SK-N-SH (cell line): ENCODE measurements at regions not wholly inside any gene's neighbourhood (a gene's known extent, or its start where the extent isn't known, plus 50 kb on each side); places are given as distances from the start of the nearest gene placed in this dataset.

Experiments used
- CTCF ChIA-PET: fragments of 300-600, 350-600 bp; formaldehyde crosslinking; extraction: SDS; loops from one replicate; lab custom pipeline; 2021; lab: Yijun Ruan, JAX
- POLR2A ChIA-PET: fragments of 350-600 bp; sonication (Branson Sonifier 250); formaldehyde crosslinking; extraction: SDS; loops from one replicate; lab custom pipeline; 2020; ENCODE audit warnings: antibody characterized with exemption, inconsistent platforms; lab: Yijun Ruan, JAX
- DNase-seq: peaks from one replicate; pipeline ENCODE4 v3.0.0; 2012
- H2AFZ ChIP-seq: fragments of 200-600 bp; sonication (generic); 2 replicates; pipeline ENCODE4 v1.8.1; 2016; ENCODE audit warnings: antibody characterized with exemption, mild to moderate bottlenecking, low read depth
- H3F3A ChIP-seq: fragments of 200-600 bp; sonication (generic); replicated peaks from 2 replicates; pipeline ENCODE3; 2016; ENCODE audit warnings: antibody characterized with exemption, mild to moderate bottlenecking; ENCODE audit not compliant: insufficient read depth
- H3K27ac ChIP-seq, 2 experiments: fragments of 200-500 bp in 1 of 2; fragments of 200-600 bp in 1 of 2; sonication (Bioruptor generic) in 1 of 2; sonication (generic), shearing (Covaris generic) in 1 of 2; 2 replicates each; pipeline versions ENCODE4 v1.5.1 to v1.6.1; 2014 to 2016; ENCODE audit warnings: low read depth in 2 of 2, inconsistent platforms in 1 of 2, low read length in 1 of 2, mild to moderate bottlenecking in 1 of 2, mixed read lengths in 1 of 2
- H3K27me3 ChIP-seq: fragments of 200-600 bp; sonication (generic), shearing (Covaris generic); 2 replicates; pipeline ENCODE4 v1.6.1; 2016; ENCODE audit warnings: mixed run types; ENCODE audit not compliant: insufficient read depth
- H3K36me3 ChIP-seq, 2 experiments: fragments of 200-500 bp in 1 of 2; fragments of 200-600 bp in 1 of 2; sonication (Bioruptor generic) in 1 of 2; sonication (generic) in 1 of 2; replicated peaks in 1 of 2; 2 replicates each; pipeline versions ENCODE3 to v1.5.1; 2014 to 2016; ENCODE audit warnings: low read length in 1 of 2, mild to moderate bottlenecking in 1 of 2; ENCODE audit not compliant: insufficient read depth in 2 of 2, control insufficient read depth in 1 of 2
- H3K4me1 ChIP-seq, 2 experiments: fragments of 200-500 bp in 1 of 2; fragments of 200-600 bp in 1 of 2; sonication (Bioruptor generic) in 1 of 2; sonication (generic), shearing (Covaris generic) in 1 of 2; 2 replicates each; pipeline versions ENCODE4 v1.5.1 to v1.6.1; 2014 to 2016; ENCODE audit warnings: low read depth in 1 of 2, low read length in 1 of 2, mixed run types in 1 of 2; ENCODE audit not compliant: insufficient read depth in 2 of 2, control insufficient read depth in 1 of 2
- H3K4me2 ChIP-seq: fragments of 200-600 bp; sonication (generic), shearing (Covaris generic); 2 replicates; pipeline ENCODE4 v1.6.1; 2017; ENCODE audit warnings: mixed run types
- H3K4me3 ChIP-seq, 2 experiments: fragments of 200-500 bp in 1 of 2; fragments of 200-600 bp in 1 of 2; sonication (Bioruptor generic) in 1 of 2; sonication (generic), shearing (Covaris generic) in 1 of 2; 2 replicates each; pipeline versions ENCODE4 v1.5.1 to v1.8.1; 2014 to 2016; ENCODE audit warnings: low read depth in 2 of 2, inconsistent platforms in 1 of 2, low read length in 1 of 2, mild to moderate bottlenecking in 1 of 2, mixed read lengths in 1 of 2, moderate library complexity in 1 of 2
- H3K79me2 ChIP-seq: fragments of 200-600 bp; sonication (generic); 2 replicates; pipeline ENCODE4 v1.8.1; 2017; ENCODE audit warnings: mild to moderate bottlenecking; ENCODE audit not compliant: insufficient read depth
- H3K9ac ChIP-seq: fragments of 200-600 bp; sonication (generic); 2 replicates; pipeline ENCODE4 v1.6.1; 2017; ENCODE audit warnings: mixed run types
- H3K9me2 ChIP-seq: fragments of 200-600 bp; sonication (generic); 2 replicates; pipeline ENCODE4 v1.6.1; 2017; ENCODE audit warnings: mixed run types
- H3K9me3 ChIP-seq: fragments of 200-600 bp; sonication (generic); 2 replicates; pipeline ENCODE4 v1.6.1; 2017; ENCODE audit warnings: mixed run types, mild to moderate bottlenecking, moderate library complexity
- H4K20me1 ChIP-seq: fragments of 200-600 bp; sonication (generic); 2 replicates; pipeline ENCODE4 v1.6.1; 2017; ENCODE audit warnings: mild to moderate bottlenecking, mixed run types; ENCODE audit not compliant: insufficient read depth
- CTCF ChIP-seq: fragments of 200-600 bp; sonication (generic); IDR thresholded peaks from 2 replicates; pipeline ENCODE4 v1.6.1; 2017; ENCODE audit warnings: antibody characterized with exemption, mild to moderate bottlenecking, moderate library complexity
- ELF1 ChIP-seq: IDR thresholded peaks from 2 replicates; pipeline ENCODE4 v1.4.0; 2012
- EP300 ChIP-seq, 2 experiments: IDR thresholded peaks; 2 replicates each; pipeline versions ENCODE4 v1.4.0 to v1.6.1; 2012; ENCODE audit warnings: borderline replicate concordance in 1 of 2, low read depth in 1 of 2, low read length in 1 of 2
- EZH2phosphoT487 ChIP-seq: fragments of 200-600 bp; sonication (generic); IDR thresholded peaks from 2 replicates; pipeline ENCODE4 v1.6.1; 2017; ENCODE audit warnings: low read depth, mixed run types, mild to moderate bottlenecking, antibody characterized with exemption, moderate library complexity, borderline replicate concordance
- FOXJ3 ChIP-seq: sonication (generic); formaldehyde crosslinking; IDR thresholded peaks from 2 replicates; pipeline ENCODE4 v1.5.1; 2020; ENCODE audit warnings: mild to moderate bottlenecking, missing genetic modification reagents
- FOXM1 ChIP-seq: IDR thresholded peaks from 2 replicates; pipeline ENCODE4 v1.4.0; 2012; ENCODE audit warnings: low read depth, mild to moderate bottlenecking
- GABPA ChIP-seq: IDR thresholded peaks from 2 replicates; pipeline ENCODE4 v1.4.0; 2012; ENCODE audit warnings: low read depth, mild to moderate bottlenecking
- GATA2 ChIP-seq: sonication (generic); formaldehyde crosslinking; IDR thresholded peaks from 2 replicates; pipeline ENCODE4 v1.5.0; 2020; ENCODE audit warnings: mild to moderate bottlenecking, missing genetic modification reagents
- MEF2A ChIP-seq: IDR thresholded peaks from 2 replicates; pipeline ENCODE4 v1.4.0; 2012; ENCODE audit warnings: low read depth, borderline replicate concordance
- NFIC ChIP-seq: IDR thresholded peaks from 2 replicates; pipeline ENCODE4 v1.4.0; 2012; ENCODE audit warnings: borderline replicate concordance
- POLR2AphosphoS5 ChIP-seq: IDR thresholded peaks from 2 replicates; pipeline ENCODE4 v1.6.1; 2012; ENCODE audit warnings: low read depth, low read length
- RAD21 ChIP-seq: IDR thresholded peaks from 2 replicates; pipeline ENCODE4 v1.6.1; 2012; ENCODE audit warnings: mild to moderate bottlenecking, low read length
- RCOR1 ChIP-seq: fragments of 150-350 bp; IDR thresholded peaks from 2 replicates; pipeline ENCODE4 v1.6.1; 2017; ENCODE audit warnings: antibody characterized with exemption, low read length
- SIN3A ChIP-seq: IDR thresholded peaks from 2 replicates; pipeline ENCODE4 v1.6.1; 2012; ENCODE audit warnings: low read depth, mild to moderate bottlenecking, low read length, moderate library complexity, borderline replicate concordance
- SMC3 ChIP-seq: IDR thresholded peaks from 2 replicates; pipeline ENCODE4 v1.6.1; 2012; ENCODE audit warnings: low read depth, low read length, improper control_type of control experiment
- TCF12 ChIP-seq: IDR thresholded peaks from 2 replicates; pipeline ENCODE4 v1.4.0; 2012
- ZBTB33 ChIP-seq: IDR thresholded peaks from 2 replicates; pipeline ENCODE4 v1.4.0; 2012; ENCODE audit warnings: low read depth, borderline replicate concordance
- WGBS: methylation state at CpG from one replicate; pipeline ENCODE4 v1.1.6; 2017; ENCODE audit warnings: low lambda C conversion rate; 5-methylcytosine and 5-hydroxymethylcytosine counted together
- TF ChIP-seq, protein P1 (sequence below): IDR thresholded peaks from 2 replicates; pipeline ENCODE4 v1.4.0; 2012; ENCODE audit warnings: low read depth, borderline replicate concordance

- no peaks in the 10 kb centered on the region for H3F3A ChIP-seq
- no peak overlapping the region for H2AFZ ChIP-seq
- H3K36me3 ChIP-seq: no peaks in the 10 kb centered on the region
- H3K9me3 ChIP-seq: no peaks in the 10 kb centered on the region
- no peak overlapping the region for H3K27ac ChIP-seq
- DNase-seq: no peak
- no peaks in the 10 kb centered on the region for H4K20me1 ChIP-seq
- ChIA-PET CTCF (no interaction called here), POLR2A (no interaction called here)
- H3K27me3 ChIP-seq: no peaks in the 10 kb centered on the region
- H3K4me1 ChIP-seq: no peaks in the 10 kb centered on the region; a peak in 1 of 4 replicates
- H3K4me2 ChIP-seq: no peak overlapping the region
- H3K9ac ChIP-seq: no peak overlapping the region
- no peak overlapping the region for H3K4me3 ChIP-seq
- 35% methylated on average over 1 of the region's 1 CpG for WGBS
- H3K9me2 ChIP-seq: no peaks in the 10 kb centered on the region
- TF ChIP-seq GABPA (no peak), EP300 (IDR thresholded peaks at IDR 0.05; ENCODE audit: borderline replicate concordance in 1 of 2, low read depth in 1 of 2, low read length in 1 of 2) (no peak), RAD21 (no peak), CTCF (no peak), RCOR1 (no peak), ZBTB33 (no peak), EZH2phosphoT487 (no peak), GATA2 (CRISPR knock-in tag) (no peak), FOXJ3 (CRISPR knock-in tag) (no peak), SMC3 (no peak), NFIC (no peak), ELF1 (no peak), FOXM1 (no peak), TCF12 (no peak)
- TF ChIP-seq, protein P1, sequence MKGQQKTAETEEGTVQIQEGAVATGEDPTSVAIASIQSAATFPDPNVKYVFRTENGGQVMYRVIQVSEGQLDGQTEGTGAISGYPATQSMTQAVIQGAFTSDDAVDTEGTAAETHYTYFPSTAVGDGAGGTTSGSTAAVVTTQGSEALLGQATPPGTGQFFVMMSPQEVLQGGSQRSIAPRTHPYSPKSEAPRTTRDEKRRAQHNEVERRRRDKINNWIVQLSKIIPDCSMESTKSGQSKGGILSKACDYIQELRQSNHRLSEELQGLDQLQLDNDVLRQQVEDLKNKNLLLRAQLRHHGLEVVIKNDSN: no peak
- H3K79me2 ChIP-seq: no peaks in the 10 kb centered on the region
These were observed 638.2 kb upstream of the SEMA6A start for GRCh38 chr5:117212866-117213265.

- H3K4me3 ChIP-seq: no peak overlapping the region
- DNase-seq: no peak
- no peaks in the 10 kb centered on the region for H3K79me2 ChIP-seq
- no peaks in the 10 kb centered on the region for H4K20me1 ChIP-seq
- H3K9me2 ChIP-seq: no peaks in the 10 kb centered on the region
- POLR2A ChIA-PET: no interaction called here
- no peaks in the 10 kb centered on the region for H3K36me3 ChIP-seq
- H3K4me2 ChIP-seq: no peak overlapping the region
- no peak overlapping the region for H2AFZ ChIP-seq
- H3K9ac ChIP-seq: no peak overlapping the region
- no peaks in the 10 kb centered on the region for H3F3A ChIP-seq
- TF ChIP-seq SIN3A (no peak), SMC3 (no peak), TCF12 (no peak), EP300 (IDR thresholded peaks at IDR 0.05; ENCODE audit: borderline replicate concordance in 1 of 2, low read depth in 1 of 2, low read length in 1 of 2) (no peak), MEF2A (no peak), POLR2AphosphoS5 (no peak), RAD21 (no peak), CTCF (no peak), NFIC (no peak)
- TF ChIP-seq, protein P1: no peak
- peaks cover 0 to 2% of the 10 kb centered on the region in 2 experiments; a peak in 2 of 4 replicates for H3K4me1 ChIP-seq
- CTCF ChIA-PET: no interaction called here
- no peaks in the 10 kb centered on the region for H3K9me3 ChIP-seq
- H3K27me3 ChIP-seq: no peaks in the 10 kb centered on the region
- 30% methylated on average over 1 of the region's 1 CpG for WGBS
- H3K27ac ChIP-seq: no peak overlapping the region
These were observed 636.2 kb upstream of the SEMA6A start for GRCh38 chr5:117210796-117211195.
